ENCODE measurements at regions not wholly inside any gene's neighbourhood (a gene's known extent, or its start where the extent isn't known, plus 50 kb on each side); places are given as distances from the start of the nearest gene placed in this dataset.
"Not testable (repeated sequence)": the region's sequence is repeated elsewhere in the genome, so short reads cannot be mapped to it uniquely, and the experiment has no call there.

GRCh38 chr1:90826024-90826423, 108.9 kb upstream of the BARHL2 start:
- no peaks in the 10 kb centered on the region for H3K4me1 ChIP-seq (ENCODE audit: control insufficient read depth, insufficient read depth, low read length)
- WGBS (ENCODE audit: insufficient coverage, low lambda C conversion rate), result 89% methylated on average over 5 of the region's 13 CpGs

GRCh38 chr1:90824551-90824950, 107.4 kb upstream of the BARHL2 start:
- Histone ChIP-seq H3K4me3 (ENCODE audit: low read length) (no peak overlapping the region), H3K36me3 (ENCODE audit: control insufficient read depth, insufficient read depth, low read length) (no peaks in the 10 kb centered on the region), H3K27ac (ENCODE audit: low read length) (no peak overlapping the region), H3K4me1 (ENCODE audit: control insufficient read depth, insufficient read depth, low read length) (no peaks in the 10 kb centered on the region), H3K9me3 (ENCODE audit: control insufficient read depth, low read depth, low read length) (no peaks in the 10 kb centered on the region), H3K27me3 (ENCODE audit: control insufficient read depth, insufficient read depth, low read length) (peaks cover 24% of the 10 kb centered on the region)
- no CpG with 5 or more reads among the region's 3 CpGs for WGBS (ENCODE audit: insufficient coverage, low lambda C conversion rate)
- no peak for DNase-seq

More at GRCh38 chr1:90826024-90826423, 108.9 kb upstream of the BARHL2 start:
- H3K27me3 ChIP-seq (ENCODE audit: control insufficient read depth, insufficient read depth, low read length), result peaks cover 31% of the 10 kb centered on the region
- no peaks in the 10 kb centered on the region for H3K9me3 ChIP-seq (ENCODE audit: control insufficient read depth, low read depth, low read length)
- H3K36me3 ChIP-seq (ENCODE audit: control insufficient read depth, insufficient read depth, low read length), result no peaks in the 10 kb centered on the region
- no peak overlapping the region for H3K27ac ChIP-seq (ENCODE audit: low read length)
- no peak overlapping the region for H3K4me3 ChIP-seq (ENCODE audit: low read length)
- no peak for DNase-seq

GRCh38 chr1:90823686-90824085, 106.6 kb upstream of the BARHL2 start:
- Histone ChIP-seq H3K36me3 (ENCODE audit: control insufficient read depth, insufficient read depth, low read length) (no peaks in the 10 kb centered on the region), H3K4me3 (ENCODE audit: low read length) (no peak overlapping the region)
- no CpG with 5 or more reads among the region's 3 CpGs for WGBS (ENCODE audit: insufficient coverage, low lambda C conversion rate)

GRCh38 chr1:90821788-90822359, 104.8 kb upstream of the BARHL2 start:
- Histone ChIP-seq H3K36me3 (ENCODE audit: control insufficient read depth, insufficient read depth, low read length) (no peaks in the 10 kb centered on the region), H3K27ac (ENCODE audit: low read length) (no peak overlapping the region), H3K4me1 (ENCODE audit: control insufficient read depth, insufficient read depth, low read length) (no peaks in the 10 kb centered on the region), H3K9me3 (ENCODE audit: control insufficient read depth, low read depth, low read length) (no peaks in the 10 kb centered on the region), H3K27me3 (ENCODE audit: control insufficient read depth, insufficient read depth, low read length) (peaks cover 15% of the 10 kb centered on the region), H3K4me3 (ENCODE audit: low read length) (no peak overlapping the region)
- WGBS (ENCODE audit: insufficient coverage, low lambda C conversion rate), result no CpG with 5 or more reads among the region's 5 CpGs
- no peak for DNase-seq

More at GRCh38 chr1:90823686-90824085, 106.6 kb upstream of the BARHL2 start:
- Histone ChIP-seq H3K27ac (ENCODE audit: low read length) (no peak overlapping the region), H3K27me3 (ENCODE audit: control insufficient read depth, insufficient read depth, low read length) (peaks cover 22% of the 10 kb centered on the region), H3K9me3 (ENCODE audit: control insufficient read depth, low read depth, low read length) (no peaks in the 10 kb centered on the region), H3K4me1 (ENCODE audit: control insufficient read depth, insufficient read depth, low read length) (no peaks in the 10 kb centered on the region)
- no peak for DNase-seq

GRCh38 chr1:90821152-90821787, 104.2 kb upstream of the BARHL2 start:
- H3K9me3 ChIP-seq (ENCODE audit: control insufficient read depth, low read depth, low read length), result no peaks in the 10 kb centered on the region
- no peaks in the 10 kb centered on the region for H3K4me1 ChIP-seq (ENCODE audit: control insufficient read depth, insufficient read depth, low read length)
- peaks cover 9% of the 10 kb centered on the region for H3K27me3 ChIP-seq (ENCODE audit: control insufficient read depth, insufficient read depth, low read length)
- no CpG with 5 or more reads among the region's 5 CpGs for WGBS (ENCODE audit: insufficient coverage, low lambda C conversion rate)
- no peaks in the 10 kb centered on the region for H3K36me3 ChIP-seq (ENCODE audit: control insufficient read depth, insufficient read depth, low read length)
- H3K4me3 ChIP-seq (ENCODE audit: low read length), result no peak overlapping the region
- no peak for DNase-seq
- no peak overlapping the region for H3K27ac ChIP-seq (ENCODE audit: low read length)

GRCh38 chr1:90820745-90821144, 103.6 kb upstream of the BARHL2 start:
- Histone ChIP-seq H3K9me3 (ENCODE audit: control insufficient read depth, low read depth, low read length) (no peaks in the 10 kb centered on the region), H3K27me3 (ENCODE audit: control insufficient read depth, insufficient read depth, low read length) (peaks cover 11% of the 10 kb centered on the region), H3K36me3 (ENCODE audit: control insufficient read depth, insufficient read depth, low read length) (no peaks in the 10 kb centered on the region), H3K4me3 (ENCODE audit: low read length) (no peak overlapping the region), H3K27ac (ENCODE audit: low read length) (no peak overlapping the region), H3K4me1 (ENCODE audit: control insufficient read depth, insufficient read depth, low read length) (no peaks in the 10 kb centered on the region)
- 86% methylated on average over 2 of the region's 2 CpGs for WGBS (ENCODE audit: insufficient coverage, low lambda C conversion rate)
- DNase-seq, result no peak

- no peak for DNase-seq
- Histone ChIP-seq H3K9me3 (ENCODE audit: control insufficient read depth, low read depth, low read length) (no peaks in the 10 kb centered on the region), H3K36me3 (ENCODE audit: control insufficient read depth, insufficient read depth, low read length) (no peaks in the 10 kb centered on the region), H3K4me3 (ENCODE audit: low read length) (no peak overlapping the region), H3K27me3 (ENCODE audit: control insufficient read depth, insufficient read depth, low read length) (peaks cover 4% of the 10 kb centered on the region), H3K4me1 (ENCODE audit: control insufficient read depth, insufficient read depth, low read length) (no peaks in the 10 kb centered on the region), H3K27ac (ENCODE audit: low read length) (no peak overlapping the region)
- no CpG with 5 or more reads among the region's 3 CpGs for WGBS (ENCODE audit: insufficient coverage, low lambda C conversion rate)
These were observed 100.3 kb upstream of the BARHL2 start for GRCh38 chr1:90817399-90817798.

GRCh38 chr1:90812237-90812636, 95.1 kb upstream of the BARHL2 start:
- DNase-seq; H3K4me1 ChIP-seq (ENCODE audit: control insufficient read depth, insufficient read depth, low read length); H3K36me3 ChIP-seq (ENCODE audit: control insufficient read depth, insufficient read depth, low read length); H3K4me3 ChIP-seq (ENCODE audit: low read length); H3K27me3 ChIP-seq (ENCODE audit: control insufficient read depth, insufficient read depth, low read length); H3K9me3 ChIP-seq (ENCODE audit: control insufficient read depth, low read depth, low read length); H3K27ac ChIP-seq (ENCODE audit: low read length): not testable (repeated sequence)
- no CpG with 5 or more reads among the region's 6 CpGs for WGBS (ENCODE audit: insufficient coverage, low lambda C conversion rate)

GRCh38 chr1:90811444-90811950, 94.4 kb upstream of the BARHL2 start:
- not testable (repeated sequence) for H3K36me3 ChIP-seq (ENCODE audit: control insufficient read depth, insufficient read depth, low read length); H3K27me3 ChIP-seq (ENCODE audit: control insufficient read depth, insufficient read depth, low read length); DNase-seq; H3K27ac ChIP-seq (ENCODE audit: low read length); H3K4me1 ChIP-seq (ENCODE audit: control insufficient read depth, insufficient read depth, low read length); H3K9me3 ChIP-seq (ENCODE audit: control insufficient read depth, low read depth, low read length); H3K4me3 ChIP-seq (ENCODE audit: low read length)
- no CpG with 5 or more reads among the region's 5 CpGs for WGBS (ENCODE audit: insufficient coverage, low lambda C conversion rate)

- DNase-seq, result no peak
- Histone ChIP-seq H3K9me3 (ENCODE audit: control insufficient read depth, low read depth, low read length) (no peaks in the 10 kb centered on the region), H3K36me3 (ENCODE audit: control insufficient read depth, insufficient read depth, low read length) (no peaks in the 10 kb centered on the region), H3K4me1 (ENCODE audit: control insufficient read depth, insufficient read depth, low read length) (no peaks in the 10 kb centered on the region), H3K27me3 (ENCODE audit: control insufficient read depth, insufficient read depth, low read length) (peaks cover 2% of the 10 kb centered on the region), H3K27ac (ENCODE audit: low read length) (no peak overlapping the region), H3K4me3 (ENCODE audit: low read length) (no peak overlapping the region)
- WGBS (ENCODE audit: insufficient coverage, low lambda C conversion rate), result no CpG with 5 or more reads among the region's 6 CpGs
These were observed 93.6 kb upstream of the BARHL2 start for GRCh38 chr1:90810681-90811080.

- Histone ChIP-seq H3K27ac (ENCODE audit: low read length) (no peak overlapping the region), H3K4me1 (ENCODE audit: control insufficient read depth, insufficient read depth, low read length) (no peaks in the 10 kb centered on the region), H3K4me3 (ENCODE audit: low read length) (no peak overlapping the region), H3K36me3 (ENCODE audit: control insufficient read depth, insufficient read depth, low read length) (no peaks in the 10 kb centered on the region), H3K27me3 (ENCODE audit: control insufficient read depth, insufficient read depth, low read length) (peaks cover 2% of the 10 kb centered on the region), H3K9me3 (ENCODE audit: control insufficient read depth, low read depth, low read length) (no peaks in the 10 kb centered on the region)
- WGBS (ENCODE audit: insufficient coverage, low lambda C conversion rate), result no CpG with 5 or more reads among the region's 3 CpGs
- DNase-seq, result no peak
These were observed 92.9 kb upstream of the BARHL2 start for GRCh38 chr1:90809996-90810395.

Data from large intestine (tissue), 3 donors.